Lower leg skin (tissue), 3 donors: ENCODE measurements at regions not wholly inside any gene's neighbourhood (a gene's known extent, or its start where the extent isn't known, plus 50 kb on each side); places are given as distances from the start of the nearest gene placed in this dataset.

ENCODE experiments used
- CTCF ChIP-seq, 3 donors: fragments of 450-650 bp; IDR thresholded peaks; one replicate each; pipeline ENCODE4 v1.5.1; 2016; ENCODE audit warnings: antibody characterized with exemption in 3 of 3, mild to moderate bottlenecking in 3 of 3, moderate library complexity in 2 of 3
- POLR2A ChIP-seq, 2 donors: fragments of 450-650 bp; IDR thresholded peaks; one replicate each; pipeline ENCODE4 v1.6.1; 2016 to 2017; ENCODE audit warnings: antibody characterized with exemption in 2 of 2, mild to moderate bottlenecking in 1 of 2, moderate library complexity in 1 of 2

- TF ChIP-seq CTCF (IDR thresholded peaks at IDR 0.05) (no peak), POLR2A (IDR thresholded peaks at IDR 0.05) (no peak)
Observed at GRCh38 chr13:40370661-40371060, 295.8 kb downstream of the FOXO1 start.
